ENCODE measurements at regions not wholly inside any gene's neighbourhood (a gene's known extent, or its start where the extent isn't known, plus 50 kb on each side); places are given as distances from the start of the nearest gene placed in this dataset.
"Not testable (repeated sequence)": the region's sequence is repeated elsewhere in the genome, so short reads cannot be mapped to it uniquely, and the experiment has no call there.

DNA sequence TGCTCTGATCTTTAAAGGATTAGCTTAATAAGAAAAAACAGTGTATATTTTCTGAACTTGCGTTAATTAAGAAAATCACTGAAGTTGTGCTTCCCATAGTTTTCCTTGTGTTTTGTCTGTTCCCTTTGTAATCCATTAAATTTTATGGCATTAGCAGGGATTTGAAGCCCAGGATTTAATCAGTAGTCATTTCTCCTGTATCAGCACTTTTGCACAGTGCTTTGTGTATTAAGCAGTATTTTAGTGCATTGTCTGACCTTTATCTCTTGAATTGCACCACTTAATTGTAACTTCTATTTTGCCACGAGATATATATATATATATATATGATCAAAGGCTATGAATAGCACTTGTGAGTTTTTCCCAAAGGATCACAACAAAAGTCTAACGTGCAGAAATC lies 133.7 kb downstream of the S1PR1 start:
- no peak for DNase-seq (ENCODE audit: low spot score)

DNA sequence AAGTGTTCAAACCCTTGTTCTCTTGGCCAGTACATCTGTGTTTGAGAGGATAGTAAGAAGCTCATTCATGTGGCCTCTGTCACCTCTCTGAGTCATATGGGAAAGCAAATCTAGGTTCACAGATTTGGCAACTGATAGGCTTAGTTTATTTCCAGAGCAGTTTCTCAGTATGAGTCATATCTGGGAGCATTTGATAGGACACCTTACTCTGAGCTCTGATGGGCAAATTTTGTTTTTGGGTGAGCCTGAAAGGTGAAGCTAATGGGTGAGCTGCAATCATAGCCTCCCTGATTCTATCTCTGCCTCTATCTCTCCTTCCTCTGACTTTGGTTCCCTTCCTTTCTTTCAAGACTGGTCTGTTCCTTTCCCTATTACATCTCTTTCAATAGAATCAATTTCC lies 134.4 kb downstream of the S1PR1 start:
- DNase-seq (ENCODE audit: low spot score): no peak

DNA sequence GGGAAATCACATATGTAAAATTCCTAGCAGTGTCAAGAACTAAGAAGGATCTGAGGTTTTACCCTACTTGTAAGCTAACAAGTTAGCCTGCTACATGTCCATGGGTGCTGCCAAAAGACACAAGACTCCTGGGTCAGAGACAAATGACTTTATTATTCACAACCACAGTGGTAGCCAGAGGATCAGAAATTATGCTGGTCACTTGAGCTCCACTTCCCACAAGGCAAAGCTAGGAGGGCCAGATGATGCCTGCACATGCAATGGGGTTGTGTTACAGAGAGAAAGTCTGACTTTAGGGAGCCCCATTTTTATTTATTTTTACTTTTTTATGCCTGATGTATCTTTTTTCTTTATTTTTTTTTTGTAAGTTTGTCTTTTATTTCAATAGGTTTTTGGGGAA lies 136.8 kb downstream of the S1PR1 start:
- DNase-seq (ENCODE audit: low spot score): no peak

DNA sequence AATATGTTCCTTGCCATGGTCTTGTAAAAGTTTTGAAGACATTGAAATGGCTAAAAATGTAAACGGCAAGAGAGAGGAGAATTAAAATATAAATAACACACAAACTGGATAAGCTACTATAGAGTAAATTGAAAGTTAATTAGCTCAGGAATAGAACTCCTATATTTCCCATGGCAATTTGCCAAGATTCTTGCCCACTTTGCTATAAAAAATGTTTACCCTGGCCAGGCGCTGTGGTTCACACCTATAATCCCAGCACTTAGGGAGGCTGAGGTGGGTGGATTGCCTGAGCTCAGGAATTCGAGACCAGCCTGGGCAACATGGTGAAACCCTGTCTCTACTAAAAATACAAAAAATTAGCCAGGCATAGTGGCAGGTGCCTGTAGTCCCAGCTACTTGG lies 138.6 kb downstream of the S1PR1 start:
- DNase-seq (ENCODE audit: low spot score): not testable (repeated sequence)

DNA sequence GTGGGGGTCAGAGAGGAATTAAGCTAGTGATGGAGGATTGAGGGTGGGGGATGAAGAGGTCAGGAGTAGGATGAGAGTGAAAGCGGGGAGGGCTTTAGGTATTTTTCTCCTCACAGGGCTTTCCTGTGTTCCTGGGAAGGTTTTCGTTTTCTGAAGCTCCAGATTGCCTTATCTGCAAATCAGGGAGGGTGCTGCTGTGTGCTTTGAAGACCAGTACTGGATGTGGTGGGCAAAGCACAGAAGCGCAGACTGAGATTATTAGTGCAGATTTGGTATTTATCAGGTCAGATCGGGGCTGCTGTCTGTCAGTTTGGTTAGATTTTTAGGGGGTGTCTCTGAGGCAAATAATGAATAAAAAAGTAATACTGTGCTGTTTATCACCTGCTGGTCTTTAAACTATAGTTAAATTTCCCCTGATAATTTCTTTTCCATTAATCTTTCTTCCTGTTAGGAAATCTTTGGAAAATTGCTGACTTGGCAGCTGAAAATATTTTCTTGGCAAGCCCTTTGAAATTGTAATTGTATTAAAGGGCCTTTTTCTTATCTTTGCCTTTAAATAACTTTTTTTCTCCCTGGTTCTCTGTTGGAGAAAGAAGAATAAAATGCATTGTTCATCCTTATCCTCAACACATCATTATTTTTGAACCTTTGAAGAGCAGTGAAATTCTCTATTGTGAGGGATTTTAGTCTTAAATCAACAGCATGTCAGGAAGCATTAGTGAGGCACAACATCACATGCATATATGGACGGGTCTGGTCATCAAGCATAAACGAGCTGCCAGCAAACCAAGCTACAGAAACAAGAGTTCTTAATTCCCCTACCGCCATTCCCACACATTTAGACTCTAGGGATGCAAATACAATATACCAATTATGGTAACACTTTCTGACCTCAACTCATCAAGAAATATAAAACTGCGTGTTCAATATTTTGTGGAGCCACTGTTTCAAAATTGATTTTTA lies 139.6 kb downstream of the S1PR1 start:
- DNase-seq (ENCODE audit: low spot score): no peak

DNA sequence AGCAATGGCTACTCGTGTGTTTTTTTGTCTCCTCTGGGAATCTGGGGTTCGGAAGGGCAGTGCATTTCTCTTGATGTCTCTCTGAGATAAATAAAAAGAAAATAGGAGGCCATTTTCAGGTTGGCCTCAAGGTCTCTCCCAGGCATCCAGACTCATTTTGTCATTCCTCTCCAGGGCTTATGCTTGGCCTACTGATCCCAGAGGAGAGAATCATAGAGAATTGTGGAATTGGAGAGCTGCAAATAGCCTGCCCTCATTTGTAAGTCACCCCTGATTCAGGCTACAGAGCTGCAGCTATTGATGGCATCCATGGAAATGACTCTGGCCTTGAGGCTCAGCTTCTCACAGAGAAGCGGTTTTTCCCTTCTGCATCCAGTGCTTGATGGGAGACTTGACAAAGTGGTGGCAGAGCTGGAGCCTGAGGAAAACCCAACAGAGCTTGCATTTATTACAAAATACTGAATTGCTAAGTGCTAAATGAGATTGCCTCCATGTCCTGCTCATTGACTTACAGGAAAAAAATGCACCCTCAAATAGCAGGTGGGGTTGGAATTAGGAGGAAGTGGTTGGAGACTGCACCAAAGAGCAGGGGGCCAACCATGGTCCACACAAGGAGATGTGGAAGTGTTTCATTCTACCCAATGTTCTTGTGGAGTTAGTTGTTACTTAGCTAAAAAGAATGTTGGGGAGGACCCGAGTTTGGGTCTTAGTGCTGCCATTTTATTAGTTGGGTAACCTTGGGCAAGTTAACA lies 140.4 kb downstream of the S1PR1 start:
- no peak for DNase-seq (ENCODE audit: low spot score)

DNA sequence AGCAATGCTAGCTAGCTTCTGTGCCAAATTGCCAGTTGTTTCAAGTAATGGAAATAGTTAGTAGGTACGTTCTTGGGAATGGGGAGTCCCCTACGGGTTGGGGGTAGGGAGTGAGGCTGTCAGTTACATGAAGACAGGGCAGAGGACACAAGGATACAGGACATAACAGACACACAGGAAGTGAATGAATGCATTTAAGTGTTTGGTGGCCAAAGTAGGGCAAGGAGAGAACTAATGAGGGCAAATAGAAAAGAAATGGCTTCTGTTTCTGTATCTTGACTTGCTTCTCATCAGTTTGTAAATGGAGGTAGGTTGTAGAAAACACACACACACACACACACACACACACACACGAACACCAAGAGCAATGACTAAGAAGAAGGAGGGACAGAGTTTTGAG lies 142.2 kb downstream of the S1PR1 start:
- DNase-seq (ENCODE audit: low spot score): no peak

DNA sequence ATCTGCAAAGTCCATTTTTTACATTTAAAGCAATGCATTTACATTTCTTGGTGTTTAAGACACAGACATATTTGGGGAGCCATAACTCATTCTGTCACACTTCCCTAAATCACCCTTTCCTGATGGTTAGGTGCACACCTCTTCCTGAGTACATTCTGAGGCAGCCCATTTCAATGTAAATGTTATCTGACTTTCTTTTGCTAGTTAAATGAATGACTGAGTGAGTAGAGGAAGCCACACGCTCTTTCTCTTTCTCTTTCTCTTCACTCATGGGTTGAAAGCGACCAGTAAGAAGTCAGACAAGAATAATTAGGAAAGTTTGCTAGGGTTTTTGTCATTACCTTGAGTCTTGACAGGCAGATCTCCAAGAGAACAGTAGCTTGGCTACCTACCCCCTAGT lies 143.1 kb downstream of the S1PR1 start:
- DNase-seq (ENCODE audit: low spot score): no peak

DNA sequence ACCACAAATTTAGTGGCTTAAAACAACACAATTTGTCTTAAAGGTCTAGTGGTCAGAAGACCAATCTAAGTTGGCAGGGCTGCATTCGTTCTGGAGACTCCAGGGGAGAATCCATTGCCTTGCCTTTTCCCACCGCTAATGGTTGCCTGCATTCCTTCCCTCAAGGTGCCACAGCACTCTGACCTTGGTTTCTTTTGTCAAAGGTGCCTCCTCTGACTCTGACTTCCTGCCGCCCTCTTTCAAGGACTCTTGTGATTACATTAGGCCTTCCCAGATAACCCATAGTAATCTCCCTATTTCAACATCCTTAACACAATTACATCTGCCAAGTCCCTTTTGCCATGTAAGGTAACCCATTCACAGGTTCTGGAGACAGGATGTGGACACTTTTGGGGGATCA lies 145.3 kb downstream of the S1PR1 start:
- DNase-seq (ENCODE audit: low spot score): no peak

DNA sequence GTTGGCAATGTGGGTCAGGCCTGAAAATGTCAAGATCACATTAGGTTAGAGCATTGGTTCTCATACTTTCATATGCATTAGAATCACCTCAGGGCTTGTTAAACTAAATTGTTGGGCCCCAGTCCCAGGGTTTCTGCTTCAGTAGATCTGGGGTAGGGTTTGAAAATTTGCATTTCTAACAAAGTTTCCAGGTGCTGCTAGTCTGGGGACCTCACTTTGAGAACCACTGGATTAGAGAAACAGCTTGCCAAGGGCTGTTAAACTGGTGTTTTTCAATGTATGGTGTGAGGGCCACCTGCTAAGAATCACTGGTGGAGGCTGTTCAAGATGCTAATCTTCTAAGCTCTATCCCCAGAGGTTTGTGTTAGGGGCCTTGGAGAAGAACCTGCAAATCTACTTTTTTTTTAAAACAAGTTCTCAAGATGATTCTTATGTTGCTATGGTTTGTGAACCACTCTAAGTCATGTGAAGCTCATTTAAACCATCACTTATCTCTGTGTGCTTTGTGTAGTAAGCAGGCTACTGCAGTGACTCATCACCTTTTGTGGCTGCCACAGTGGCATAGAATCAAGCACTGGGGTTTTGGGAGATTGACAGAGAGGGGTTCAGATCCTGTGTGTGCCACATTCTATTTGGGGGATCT lies 152.2 kb downstream of the S1PR1 start:
- DNase-seq (ENCODE audit: low spot score): no peak

DNA sequence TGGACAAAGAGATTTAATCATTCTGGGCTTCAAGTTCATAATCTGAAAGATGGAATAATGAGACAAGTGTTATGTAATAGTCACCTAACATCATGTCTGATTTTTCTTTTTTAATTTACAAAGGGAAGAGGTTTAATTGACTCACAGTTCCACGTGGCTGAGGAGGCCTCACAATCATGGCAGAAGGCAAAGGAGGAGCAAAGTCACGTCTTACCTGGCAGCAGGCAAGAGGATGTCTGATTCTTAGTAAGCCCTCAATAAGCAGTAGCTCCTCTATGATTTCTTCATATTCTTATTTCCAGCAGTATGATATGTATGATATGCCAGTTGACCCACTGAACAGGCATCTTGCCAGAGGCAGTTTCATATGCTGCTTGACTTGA lies 152.7 kb downstream of the S1PR1 start:
- DNase-seq (ENCODE audit: low spot score): no peak

DNA sequence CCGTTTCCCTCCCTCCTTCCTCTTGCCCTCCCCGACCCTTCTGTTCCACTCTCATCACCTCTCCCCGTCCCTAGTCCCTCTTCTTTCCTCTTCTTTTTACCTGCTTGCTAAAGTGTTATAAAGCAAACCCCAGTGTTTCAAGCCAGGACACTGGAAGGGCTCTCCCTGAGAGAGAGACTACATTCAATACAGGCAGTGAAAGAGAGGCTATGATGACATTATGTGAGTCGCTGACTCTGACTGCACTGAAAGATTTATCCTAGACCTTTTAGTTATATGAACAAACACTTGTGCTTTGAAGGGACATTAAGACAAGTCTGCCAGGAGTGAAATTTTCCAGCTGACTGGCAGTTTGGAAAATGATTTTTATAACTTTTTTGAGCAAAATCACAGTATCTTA lies 155.7 kb downstream of the S1PR1 start:
- DNase-seq (ENCODE audit: low spot score): no peak

DNA sequence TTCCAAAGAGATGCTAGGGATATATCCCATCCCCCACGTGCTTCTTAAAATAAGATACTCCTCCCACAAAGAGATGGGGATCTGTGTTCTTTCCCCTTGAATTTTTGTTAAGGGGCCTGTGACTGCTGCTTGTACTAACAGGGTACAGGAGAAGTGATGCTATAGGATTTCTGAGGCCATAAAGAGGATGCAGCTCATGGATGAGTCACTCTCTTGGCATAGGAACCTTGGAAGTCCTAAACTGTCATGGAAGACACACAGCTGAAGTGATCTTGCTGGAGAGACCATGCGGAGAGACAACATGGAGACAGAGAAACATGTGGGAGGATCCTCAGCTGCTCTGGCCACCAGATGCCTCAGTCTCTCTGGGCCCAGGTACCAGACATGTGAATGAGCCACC lies 157.2 kb downstream of the S1PR1 start:
- no peak for DNase-seq (ENCODE audit: low spot score)

DNA sequence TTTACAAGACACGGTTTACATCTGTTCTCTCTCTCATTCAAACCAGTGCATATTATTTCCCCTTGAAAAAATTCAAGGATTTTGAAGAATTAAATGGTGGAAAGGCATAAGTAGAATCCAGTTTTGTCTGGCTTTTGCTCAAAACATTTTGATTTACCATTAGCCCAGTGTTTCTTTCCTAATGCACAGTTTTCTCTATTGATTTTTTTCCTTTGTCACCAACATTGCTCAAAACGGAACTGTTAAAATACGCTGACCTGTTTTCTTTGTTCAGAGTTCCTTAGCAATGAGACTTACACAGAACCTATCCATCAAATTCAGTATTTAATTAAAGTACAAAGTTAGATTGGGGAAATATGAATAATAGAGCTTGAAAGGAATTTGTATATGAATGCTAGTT lies 162.4 kb downstream of the S1PR1 start:
- DNase-seq (ENCODE audit: low spot score): no peak

DNA sequence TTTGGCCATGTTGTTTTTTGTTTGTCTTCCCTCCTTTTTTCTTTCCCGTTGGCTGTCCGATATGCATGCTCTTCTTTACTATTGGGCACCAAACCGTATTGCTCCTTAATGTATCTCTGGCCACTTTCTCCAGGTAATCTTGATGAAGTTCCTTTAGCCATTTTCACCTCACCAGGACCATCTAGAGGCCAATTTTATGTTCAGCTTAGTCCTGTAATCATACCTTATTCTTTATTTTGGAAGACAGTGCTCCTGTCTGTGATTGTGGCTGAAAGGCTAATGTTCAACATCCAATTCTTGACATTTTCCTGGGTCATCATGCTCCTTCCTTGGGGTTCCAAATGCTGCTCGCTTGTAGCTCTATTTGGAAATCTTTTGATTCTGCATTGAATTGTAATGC lies 169.5 kb downstream of the S1PR1 start:
- no peak for DNase-seq (ENCODE audit: low spot score)

DNA sequence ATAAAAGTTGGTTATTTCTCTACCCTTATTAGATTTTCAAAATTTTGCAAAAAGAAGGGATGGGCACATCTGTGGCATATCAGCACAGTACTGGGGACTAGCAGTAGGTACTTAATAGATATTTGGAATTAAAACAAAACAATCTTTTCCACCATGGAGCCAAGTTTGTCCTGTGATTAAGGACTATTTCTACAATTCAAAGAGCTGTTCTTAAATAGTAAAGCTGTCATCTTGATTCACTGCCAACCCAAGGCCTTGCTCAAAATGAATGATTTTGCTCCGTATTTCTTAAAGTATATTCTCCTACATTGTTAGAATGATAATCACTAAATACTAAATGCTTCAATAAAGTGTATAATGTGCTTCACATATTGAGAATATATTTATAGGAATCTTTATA lies 169.9 kb downstream of the S1PR1 start:
- DNase-seq (ENCODE audit: low spot score): no peak

DNA sequence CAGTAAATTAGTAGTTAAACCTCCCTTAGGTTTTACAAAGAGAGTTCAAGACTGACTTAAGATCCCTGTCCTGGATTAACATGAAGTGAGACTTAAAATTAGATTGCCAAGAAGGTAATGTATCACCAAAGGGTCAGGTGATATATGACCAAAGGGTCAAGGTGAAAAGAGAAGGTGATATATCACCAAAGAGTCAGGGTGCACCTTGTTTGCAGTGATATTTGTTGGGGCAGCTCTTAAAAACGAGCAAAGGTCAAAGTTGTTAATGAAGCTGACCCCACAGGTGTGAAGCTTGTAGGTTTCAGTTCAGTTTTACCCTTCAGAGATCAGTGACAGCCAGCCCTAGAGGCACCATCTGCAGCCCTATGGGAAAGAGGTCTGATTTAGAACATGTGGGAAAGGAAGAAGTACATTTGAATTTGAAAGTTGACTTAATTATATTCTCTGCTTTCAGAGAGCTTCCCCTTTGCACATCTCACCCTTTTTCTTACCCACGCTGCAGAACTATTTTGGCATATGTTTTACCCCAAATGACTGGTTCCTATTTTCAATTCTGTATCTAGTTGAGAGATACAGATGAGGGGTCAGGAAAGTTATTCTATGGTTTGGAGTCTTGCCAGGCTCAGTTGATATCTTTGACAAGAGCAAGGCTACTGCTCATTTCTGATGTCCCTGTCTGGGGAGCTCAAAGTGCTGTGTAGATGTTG lies 170.8 kb downstream of the S1PR1 start:
- no peak for DNase-seq (ENCODE audit: low spot score)

DNA sequence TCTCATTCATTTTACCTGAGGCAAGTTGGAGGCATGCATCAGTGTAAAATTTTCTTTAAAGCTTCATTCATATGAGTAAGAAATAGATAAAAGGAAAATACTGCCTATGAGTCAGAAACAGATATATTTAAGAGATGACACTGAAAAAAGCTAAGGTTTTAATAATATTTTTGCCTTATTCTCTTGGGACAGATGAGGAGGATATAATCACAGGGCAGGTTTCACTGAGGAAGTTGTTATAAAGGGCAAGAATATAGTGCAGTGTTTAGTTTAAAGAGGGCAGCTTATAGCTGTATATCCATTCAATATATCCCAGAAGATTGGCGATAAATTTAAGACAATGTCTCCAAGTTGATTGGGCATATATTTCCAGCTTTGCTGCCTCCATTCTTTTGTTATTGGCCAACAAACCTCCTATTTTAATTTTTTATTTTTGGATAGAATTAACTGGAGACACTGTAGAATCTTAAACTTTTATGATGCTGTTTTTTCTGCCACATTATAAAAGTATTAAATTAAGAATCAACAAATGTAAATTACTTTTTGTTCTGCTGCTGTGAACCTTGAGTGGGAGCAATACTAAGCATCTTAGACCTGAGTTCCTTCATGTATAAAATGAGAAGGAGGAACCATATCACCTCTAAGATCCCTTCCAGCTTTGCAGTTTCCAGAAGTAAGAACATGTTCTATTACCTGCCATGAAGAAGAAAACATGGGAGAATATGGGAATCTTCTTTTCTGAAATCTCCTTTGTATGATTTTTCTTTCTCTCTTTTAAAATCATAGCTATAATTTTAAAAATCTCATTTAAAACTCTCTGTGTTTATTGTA lies 171.6 kb downstream of the S1PR1 start:
- no peak for DNase-seq (ENCODE audit: low spot score)

DNA sequence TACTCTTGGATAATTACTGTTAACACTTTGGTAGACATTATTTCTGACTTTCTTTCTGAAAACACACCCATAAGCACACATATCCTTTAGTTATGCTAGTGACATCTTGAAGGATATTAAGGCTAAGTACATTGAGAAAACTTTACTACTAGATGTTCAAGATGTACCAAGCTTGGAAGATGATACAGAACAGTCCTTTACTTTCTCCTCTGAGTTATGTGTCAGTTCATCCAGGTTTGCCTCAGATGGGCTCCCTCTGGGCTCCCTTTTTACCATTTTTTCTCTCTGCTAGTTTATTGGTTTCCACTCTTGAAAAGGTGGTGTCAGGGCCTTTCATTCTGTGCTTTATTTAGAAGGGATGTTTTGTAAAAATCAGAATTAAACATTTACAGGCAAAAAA lies 172.3 kb downstream of the S1PR1 start:
- no peak for DNase-seq (ENCODE audit: low spot score)

DNA sequence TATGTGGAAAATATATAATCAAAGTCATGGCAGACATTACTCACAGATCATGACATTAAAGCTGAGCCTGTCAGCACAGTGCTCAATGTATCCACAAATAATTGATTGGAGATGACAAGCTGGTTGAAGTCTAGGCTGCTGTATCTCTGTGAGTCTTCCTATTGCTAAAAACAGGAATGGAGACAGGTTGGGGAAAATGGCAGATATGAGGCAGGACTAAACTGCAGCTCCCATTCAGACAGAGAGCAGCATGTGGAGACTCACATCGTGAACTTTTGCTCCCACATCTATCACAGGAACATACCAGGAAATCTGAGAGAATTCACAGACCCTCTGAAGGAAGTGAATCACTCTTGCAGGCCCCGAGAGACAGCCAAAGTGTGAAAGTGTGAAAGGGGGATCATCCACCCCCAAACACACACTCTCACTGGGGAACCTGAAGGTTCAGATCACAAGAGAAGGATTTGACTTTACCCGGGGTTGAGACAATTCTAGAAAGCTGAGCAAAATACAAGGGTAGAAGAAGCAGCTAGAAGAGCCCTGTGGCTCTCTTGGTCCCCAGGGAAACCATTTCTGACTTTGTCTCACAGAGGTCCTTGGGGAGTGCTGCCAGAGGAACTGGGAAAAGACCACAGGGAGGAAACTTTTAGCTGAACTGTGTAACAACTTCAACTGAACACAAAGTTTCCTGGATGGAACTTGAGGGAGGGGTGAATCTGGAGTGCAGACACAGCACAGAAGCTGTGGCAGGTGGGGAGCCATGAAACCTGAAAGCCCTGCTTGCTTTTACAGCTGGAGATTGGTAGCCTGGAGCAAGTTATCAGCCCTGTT lies 173.4 kb downstream of the S1PR1 start:
- no peak for DNase-seq (ENCODE audit: low spot score)

DNA sequence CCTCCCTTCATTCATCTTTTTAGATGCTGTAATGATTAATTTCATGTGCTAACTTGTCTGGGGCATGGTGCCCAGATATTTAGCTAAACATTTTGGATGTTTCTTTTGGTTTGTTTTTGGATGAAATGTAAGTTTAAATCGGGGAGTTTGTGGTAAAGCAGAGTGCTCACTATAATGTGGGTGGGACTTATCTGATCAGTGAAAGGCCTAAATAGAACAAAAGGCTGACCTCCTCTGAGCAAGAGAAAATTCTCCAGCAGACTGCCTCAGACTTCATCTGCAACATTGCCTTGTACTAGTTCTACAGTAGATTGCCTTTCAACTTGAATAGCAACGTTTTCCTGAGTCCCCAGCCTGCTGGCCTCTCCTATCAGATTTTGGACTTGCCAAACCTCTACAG lies 183.6 kb downstream of the S1PR1 start:
- no peak for DNase-seq (ENCODE audit: low spot score)

Measured in HuH-7.5 (cell line).